ENCODE measurements at regions not wholly inside any gene's neighbourhood (a gene's known extent, or its start where the extent isn't known, plus 50 kb on each side); places are given as distances from the start of the nearest gene placed in this dataset.

- TF ChIP-seq CHD7 (IDR thresholded peaks at IDR 0.05; ENCODE audit: insufficient replicate concordance, low read length) (no peak), TAF7 (optimal IDR thresholded peaks at IDR 0.05; ENCODE audit: borderline replicate concordance, low read depth, low read length) (no peak), BRCA1 (IDR thresholded peaks at IDR 0.05; ENCODE audit: low read depth, low read length) (no peak), CREB1 (IDR thresholded peaks at IDR 0.05) (no peak), MAFK (IDR thresholded peaks at IDR 0.05; ENCODE audit: low read depth, low read length) (no peak), POLR2A (IDR thresholded peaks at IDR 0.05; ENCODE audit: control extremely low read depth in 1 of 2, low read depth in 2 of 2, low read length in 2 of 2) (no peak), SIX5 (IDR thresholded peaks at IDR 0.05; ENCODE audit: low read depth, low read length) (no peak), TEAD4 (IDR thresholded peaks at IDR 0.05; ENCODE audit: low read depth, low read length) (no peak)
Measured at GRCh38 chr15:100768501-100768931, 111.1 kb upstream of the ALDH1A3 start (continued).

Measured in H1 (cell line).